ENCODE measurements at regions not wholly inside any gene's neighbourhood (a gene's known extent, or its start where the extent isn't known, plus 50 kb on each side); places are given as distances from the start of the nearest gene placed in this dataset.

- TF ChIP-seq CTCF (IDR thresholded peaks at IDR 0.05; ENCODE audit: insufficient read depth, low read depth, low read length) = no peak
- no peak for TF ChIP-seq EZH2 (IDR thresholded peaks at IDR 0.05; ENCODE audit: insufficient read depth, low read length)
Observed at GRCh38 chr1:214777364-214777763, 174.4 kb downstream of the CENPF start.

Data from astrocyte (in vitro differentiated cells and primary cell).